ENCODE measurements at regions not wholly inside any gene's neighbourhood (a gene's known extent, or its start where the extent isn't known, plus 50 kb on each side); places are given as distances from the start of the nearest gene placed in this dataset.
A peak's percentile ranks its signal among the peaks of the same experiment; 100 is the strongest.

DNA sequence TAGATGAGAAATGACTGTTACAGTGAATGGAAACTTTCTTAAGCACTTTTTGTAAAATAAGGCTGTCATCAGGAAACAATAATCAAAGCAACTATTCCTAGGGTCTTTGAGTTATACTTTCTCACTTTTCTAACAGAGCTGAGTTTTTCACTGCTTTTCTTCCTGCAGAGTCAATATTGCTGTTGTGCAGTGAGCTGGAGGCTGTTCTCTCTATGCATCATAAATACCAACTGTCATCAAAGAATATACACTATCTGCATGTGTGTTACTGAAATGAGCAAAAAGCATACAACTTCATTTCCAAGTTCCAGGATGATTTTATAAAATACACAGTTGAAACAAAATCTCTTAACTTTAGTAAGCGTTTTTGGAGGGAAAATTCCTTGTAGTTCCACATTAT, 110.4 kb upstream of the CPSF6 start:
- DNase-seq (ENCODE audit: low read depth in 2 of 2), result no peak

DNA sequence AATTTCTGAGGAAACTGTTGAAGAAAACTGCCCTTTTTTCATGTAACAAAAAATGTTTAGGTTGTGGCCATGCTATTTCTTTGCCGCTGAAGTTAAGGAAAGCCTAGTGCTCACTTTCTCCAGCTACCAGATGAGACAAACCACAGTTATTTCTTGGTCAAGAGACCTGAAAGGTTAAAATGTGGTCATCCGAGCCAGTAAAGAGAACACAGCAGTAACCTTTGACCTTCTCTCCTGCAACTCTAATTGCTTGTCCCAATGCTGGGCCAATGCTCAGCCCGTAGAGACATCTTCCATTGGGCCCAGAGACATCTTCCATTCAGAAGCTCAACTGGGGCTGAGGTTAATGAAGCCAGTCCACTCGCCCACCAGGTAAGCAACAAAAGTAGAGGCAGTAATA, 109.8 kb upstream of the CPSF6 start:
- DNase-seq (ENCODE audit: low read depth in 2 of 2), result no peak

DNA sequence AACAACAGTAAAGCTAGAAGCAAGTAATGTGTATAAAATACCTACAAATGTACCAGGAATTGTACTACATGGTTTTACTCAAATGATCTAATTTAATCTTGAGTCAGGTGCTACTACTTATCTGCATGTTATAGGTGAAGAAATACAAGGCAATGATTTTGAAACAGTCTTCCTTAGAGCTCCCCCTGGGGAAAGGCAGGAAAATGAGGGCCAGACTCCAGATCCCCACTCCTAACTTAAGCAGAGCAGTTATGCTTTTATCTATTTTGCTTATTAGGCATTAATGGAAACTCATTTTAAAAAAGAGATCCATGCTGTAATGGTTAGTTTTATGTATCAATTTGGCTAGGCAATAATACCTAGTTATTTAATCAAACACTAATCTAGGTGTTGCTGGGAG, 109.3 kb upstream of the CPSF6 start:
- DNase-seq (ENCODE audit: low read depth in 2 of 2), result no peak

DNA sequence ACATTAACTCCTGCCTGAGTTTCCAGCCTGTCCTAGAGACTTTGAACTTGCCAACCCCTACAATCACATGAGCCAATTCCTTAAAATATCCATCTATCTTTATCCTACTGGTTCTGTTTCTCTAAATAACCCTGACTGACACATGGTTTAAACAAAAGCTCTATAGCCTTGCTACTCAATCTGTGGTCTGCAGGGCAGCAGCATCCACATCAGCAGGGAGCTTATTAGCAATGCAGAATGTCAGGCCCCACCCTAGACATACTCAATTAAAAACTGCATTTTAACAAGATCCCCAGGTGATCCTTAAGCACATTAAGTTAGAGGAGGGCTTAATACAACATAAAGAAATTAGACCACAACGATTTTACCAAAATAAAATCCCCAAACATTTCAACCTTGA, 108.3 kb upstream of the CPSF6 start:
- no peak for DNase-seq (ENCODE audit: low read depth in 2 of 2)

DNA sequence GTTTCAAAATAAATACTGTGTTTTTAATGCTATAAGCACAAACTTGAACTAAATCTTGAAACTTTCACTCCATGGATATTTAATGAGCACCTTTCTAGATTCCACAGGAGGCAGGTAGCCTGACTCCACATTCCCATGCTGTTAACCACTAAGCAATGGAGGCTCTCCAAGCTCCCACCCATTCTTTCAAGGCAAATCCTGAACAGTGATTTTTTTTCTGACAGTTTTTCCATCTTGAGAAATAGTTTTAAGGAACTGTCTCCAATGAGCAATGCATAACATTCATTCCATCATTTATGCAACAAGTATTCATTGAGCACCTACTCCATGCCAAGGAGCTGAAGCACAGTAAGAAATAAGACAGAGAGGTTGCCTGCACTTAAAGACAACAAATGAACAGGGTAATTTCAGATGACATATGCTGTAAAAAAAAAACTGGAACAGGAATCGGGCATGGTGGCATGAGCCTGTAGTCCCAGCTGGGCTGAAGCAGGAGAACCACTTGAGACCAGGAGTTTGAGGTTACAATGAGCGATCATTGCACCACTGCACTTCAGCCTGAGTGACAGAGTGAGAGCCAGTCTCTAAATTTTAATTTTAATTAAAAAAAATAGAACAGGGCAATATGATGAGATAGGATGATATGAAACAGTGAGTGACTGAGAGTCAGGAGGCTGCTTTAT, 102.3 kb upstream of the CPSF6 start:
- no peak for DNase-seq (ENCODE audit: low read depth in 2 of 2)

DNA sequence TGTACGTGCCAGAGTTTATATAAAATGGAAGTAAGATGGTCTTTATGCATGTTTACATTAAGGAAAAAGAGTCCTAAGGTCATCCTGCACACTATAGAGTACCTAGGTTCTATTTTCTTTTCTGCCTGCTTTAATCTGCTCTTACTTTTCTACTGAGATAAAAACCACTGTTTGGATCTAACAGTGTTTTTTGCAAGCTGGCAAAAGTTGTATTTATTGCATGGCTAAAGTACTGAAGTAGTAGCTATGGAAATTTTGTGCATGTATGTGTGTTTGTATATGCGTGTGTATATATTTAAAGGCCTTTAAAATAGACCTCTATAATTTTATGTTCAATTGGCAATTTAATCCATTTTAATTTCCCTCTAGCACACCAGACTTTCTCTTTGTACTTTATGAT, 98.3 kb upstream of the CPSF6 start:
- no peak for DNase-seq (ENCODE audit: low read depth in 2 of 2)

DNA sequence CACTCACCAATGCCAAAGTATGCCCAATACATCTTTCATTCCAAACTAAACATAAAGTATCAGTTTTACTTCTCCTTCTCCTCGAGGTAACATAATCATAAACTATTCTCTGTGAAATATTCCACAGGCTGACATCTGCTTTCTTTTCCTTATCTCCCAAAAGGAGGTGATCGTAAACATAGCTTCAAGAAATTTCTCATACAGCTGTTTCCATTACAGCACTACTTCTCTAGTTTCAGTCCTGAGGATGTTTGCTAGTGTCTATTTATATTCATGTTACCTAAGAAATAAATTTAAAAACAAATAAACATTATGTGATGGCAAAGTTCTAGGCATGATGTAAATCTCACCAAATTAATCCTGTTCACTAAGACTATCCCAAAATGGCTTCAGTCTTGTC, 90.1 kb upstream of the CPSF6 start:
- DNase-seq (ENCODE audit: low read depth in 2 of 2), result no peak

DNA sequence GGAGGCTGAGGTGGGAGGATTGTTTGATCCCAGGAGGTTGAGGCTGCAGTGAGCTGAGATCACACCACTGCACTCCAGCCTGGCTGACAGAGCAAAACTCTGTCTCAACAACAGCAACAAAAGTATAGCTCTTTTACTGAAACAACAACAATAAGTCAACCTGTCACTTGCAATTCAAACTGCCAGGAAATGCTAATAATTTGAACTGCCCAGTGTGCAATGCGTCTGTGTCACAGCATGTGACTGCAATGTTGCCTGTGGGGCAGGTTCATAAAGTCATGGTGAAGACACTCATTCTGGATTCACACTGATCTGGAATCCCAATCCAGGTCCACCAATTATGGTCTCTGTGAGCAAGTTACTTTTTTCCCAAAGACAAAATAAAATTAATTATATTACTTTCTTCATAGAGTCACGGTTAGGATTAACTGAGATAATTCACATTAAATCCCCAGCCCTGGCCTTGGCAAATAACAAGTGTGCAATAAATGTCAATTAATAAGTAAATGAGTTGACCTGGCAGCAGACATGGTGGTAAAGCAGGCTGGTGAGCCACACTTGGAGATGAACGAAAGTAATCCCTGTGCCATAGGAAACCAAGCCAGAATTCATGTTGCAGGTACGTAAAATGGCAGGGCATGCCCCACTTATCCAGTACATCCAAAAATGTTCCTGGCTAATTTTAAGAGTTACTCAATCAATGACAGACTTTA, 89.1 kb upstream of the CPSF6 start:
- no peak for DNase-seq (ENCODE audit: low read depth in 2 of 2)

DNA sequence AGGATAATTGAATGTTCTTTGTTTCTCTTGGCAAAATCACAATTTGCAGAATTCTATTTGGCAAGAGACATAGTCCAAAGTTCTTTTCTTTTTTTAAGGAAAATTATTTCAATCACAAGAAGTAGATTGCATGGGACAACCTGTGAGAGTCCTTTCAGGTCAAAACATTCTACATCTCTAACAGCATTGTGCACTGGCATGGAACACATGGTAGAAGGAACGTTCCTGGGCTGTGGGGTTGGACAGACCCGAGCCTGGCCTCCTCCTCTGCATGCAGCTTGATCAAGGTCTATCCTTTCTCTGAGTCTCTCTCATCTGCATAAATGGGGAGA, 88.6 kb upstream of the CPSF6 start:
- no peak for DNase-seq (ENCODE audit: low read depth in 2 of 2)

DNA sequence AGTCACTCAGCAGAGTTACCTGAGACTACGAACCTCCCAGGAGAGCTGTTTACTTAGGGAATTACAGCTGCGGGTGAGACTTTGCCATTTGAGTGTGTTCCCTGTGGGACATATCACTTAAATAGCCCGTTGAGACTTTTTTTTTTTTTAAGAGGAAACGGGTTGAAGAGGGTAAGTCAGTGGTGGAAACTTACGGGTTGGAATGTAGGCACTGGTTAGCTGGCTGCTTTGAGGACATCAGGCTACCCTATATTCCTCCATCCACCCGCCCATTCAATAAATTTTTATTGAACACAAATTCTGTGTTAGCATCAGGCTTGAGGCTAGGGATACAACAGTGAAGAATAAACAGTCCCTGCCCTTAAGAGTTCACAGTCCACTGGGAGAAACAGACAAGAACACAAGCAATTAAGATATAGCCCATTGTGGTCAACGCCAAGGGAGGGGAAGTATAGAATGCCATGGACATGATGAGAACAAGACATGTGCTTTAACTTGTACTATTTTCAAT, 88.1 kb upstream of the CPSF6 start:
- DNase-seq (ENCODE audit: low read depth in 2 of 2), result no peak

DNA sequence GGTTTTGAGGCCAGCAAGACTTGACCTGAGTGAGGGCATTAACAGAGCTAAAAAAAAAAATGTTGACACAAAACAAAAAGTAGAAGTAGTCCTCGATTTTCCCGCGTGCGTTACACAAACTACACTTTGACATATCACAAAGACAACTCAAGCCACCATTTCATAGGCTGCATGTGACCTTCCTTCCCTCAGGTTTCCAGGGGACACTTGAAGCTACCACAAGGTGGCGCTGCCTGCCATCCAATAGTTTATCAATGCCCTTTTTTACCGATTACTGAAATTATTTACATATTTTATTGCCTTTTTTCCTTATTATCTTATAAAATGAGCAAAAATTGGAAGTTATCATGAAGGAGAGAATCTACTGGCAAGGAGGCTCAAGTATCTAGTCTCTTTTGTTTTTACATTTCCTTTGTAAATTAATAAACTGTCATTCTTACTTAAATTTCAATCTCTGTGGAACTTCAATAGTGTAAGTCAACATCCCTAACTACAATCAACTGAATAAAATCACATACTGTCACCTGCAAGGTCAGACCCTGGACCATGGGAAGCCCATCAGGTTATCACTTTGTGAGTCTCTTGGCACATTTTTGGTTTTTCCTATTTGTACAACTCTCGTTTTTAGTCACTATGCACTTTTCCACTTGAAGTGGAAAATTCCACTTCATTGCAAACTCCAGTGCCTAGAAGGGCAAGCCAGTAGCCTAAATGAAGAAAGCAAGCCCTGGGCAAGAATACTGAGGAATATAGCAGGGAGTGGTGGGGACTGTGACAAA, 84.6 kb upstream of the CPSF6 start:
- peak; percentile 69 to 81 for DNase-seq (ENCODE audit: low read depth in 2 of 2)

DNA sequence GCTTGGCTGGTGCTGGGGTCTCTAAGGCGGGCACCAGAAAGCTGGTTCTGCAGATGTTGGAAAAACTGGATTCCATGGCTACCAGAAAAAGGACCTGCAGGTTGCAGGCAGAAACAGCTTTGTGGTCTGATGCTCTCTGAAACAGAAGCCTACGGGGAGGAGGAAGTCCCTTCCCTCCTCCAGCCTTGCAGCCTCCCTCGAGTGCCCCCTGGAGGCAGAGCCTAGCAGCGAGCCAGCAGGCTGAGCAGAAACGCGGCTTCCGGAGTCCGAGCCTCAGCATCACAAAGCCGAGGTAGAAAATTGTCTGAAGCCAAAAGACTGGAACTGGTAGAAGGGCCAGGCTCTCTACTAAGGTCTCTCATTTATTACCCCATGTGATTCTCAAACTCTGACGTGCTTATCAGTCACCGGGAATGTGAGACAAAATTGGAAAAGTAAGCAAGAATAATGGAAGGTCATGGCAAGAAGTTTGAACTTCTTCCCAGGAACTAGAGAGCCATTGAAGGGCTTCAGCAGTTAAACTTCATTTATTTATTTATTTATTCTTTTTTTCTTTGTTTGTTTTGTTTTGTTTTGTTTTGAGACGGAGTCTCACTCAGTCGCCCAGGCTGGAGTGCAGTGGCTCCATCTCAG, 82.2 kb upstream of the CPSF6 start:
- peak; percentile 41 to 64 for DNase-seq (ENCODE audit: low read depth in 2 of 2)

DNA sequence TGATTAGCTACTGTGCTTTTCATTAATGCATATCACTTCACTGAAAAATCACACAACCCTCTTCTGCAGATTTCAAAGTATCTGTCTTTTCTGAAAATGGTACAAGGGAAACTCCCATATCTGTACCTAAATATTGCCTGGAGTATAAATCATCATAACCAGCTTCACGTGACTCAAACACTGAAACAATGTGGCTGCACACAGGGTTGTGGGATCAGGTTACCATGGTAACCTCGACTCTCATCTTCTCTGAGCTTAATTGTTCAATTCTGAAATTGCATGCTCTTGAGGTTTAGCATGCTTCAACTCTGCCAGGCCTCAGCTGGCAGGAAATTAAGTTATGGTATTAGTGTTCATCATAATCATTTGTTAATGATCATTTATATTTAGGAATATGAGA, 77.5 kb upstream of the CPSF6 start:
- DNase-seq (ENCODE audit: low read depth in 2 of 2), result no peak

DNA sequence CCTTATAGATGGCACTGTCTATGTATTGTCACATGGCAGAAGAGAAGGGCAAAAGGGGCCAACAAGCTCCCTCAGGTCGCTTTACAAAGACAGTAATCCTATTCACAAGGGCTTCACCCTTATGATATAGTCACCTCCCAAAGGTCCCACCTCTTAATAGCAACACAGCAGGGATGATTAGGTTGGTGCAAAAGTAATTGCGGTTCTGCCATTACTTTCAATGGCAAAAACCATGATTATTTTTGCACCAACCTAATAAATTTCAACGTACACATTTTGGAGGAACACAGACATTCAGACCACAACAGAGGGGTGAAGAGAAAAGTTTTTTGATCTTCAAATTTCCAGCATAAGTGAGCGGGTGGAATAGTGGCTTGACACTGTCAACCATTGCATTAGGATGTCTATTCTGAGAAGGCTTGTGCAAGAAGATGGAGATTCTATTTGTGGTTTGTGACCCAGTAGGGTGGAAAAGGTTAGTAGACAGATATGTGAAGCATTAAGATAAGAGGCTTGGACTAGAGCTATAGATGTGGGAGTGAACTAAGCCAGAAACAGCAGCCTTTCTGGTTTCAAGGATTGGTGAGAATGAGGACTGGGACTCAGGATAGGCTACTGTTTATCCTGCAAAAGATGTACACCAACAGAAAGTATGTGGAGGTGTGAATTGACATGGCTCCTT, 75.5 kb upstream of the CPSF6 start:
- DNase-seq (ENCODE audit: low read depth in 2 of 2), result no peak

DNA sequence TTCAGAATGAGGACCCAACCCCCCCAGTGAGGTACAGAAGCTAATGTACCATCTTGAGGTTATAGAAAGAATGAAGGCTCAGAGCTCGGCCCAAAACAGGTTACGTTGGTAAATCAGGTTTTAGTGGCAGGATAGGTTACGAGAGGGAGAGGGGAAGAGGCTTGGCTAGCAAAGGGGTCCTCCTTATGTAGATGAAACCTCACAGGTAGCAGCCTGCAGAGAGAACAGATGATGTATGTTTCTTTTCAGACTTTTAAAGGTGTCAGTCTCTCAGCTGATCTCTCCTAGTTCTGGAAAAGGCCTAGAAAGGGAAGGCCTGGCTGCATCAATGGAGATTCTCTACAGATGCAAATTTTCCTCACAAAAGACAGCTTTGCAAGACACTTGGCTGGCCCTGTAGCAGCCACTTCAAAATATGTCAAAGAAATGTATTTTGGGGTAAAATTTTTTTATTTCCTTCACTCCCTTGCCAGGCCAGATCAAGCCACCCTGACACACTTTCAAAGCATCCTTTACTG, 71.7 kb upstream of the CPSF6 start:
- DNase-seq (ENCODE audit: low read depth in 2 of 2), result no peak

DNA sequence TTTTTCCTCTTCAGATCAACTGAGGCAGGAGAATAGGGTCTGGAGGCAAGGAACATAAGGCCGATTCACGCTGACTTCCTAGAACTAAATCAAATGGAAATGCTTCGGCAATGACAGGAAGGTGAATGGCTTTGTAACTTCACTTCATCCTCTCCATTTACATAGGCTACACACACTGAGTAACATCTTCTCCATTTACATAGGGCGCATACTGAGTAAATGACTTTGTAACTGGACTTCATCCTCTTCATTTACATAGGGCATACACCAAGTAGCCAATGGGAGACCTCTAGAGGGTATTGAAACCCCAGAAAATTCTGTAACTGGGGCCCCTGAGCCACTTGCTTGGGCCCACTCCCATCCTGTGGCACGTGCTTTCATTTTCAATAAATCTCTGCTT, 71.0 kb upstream of the CPSF6 start:
- no peak for DNase-seq (ENCODE audit: low read depth in 2 of 2)

DNA sequence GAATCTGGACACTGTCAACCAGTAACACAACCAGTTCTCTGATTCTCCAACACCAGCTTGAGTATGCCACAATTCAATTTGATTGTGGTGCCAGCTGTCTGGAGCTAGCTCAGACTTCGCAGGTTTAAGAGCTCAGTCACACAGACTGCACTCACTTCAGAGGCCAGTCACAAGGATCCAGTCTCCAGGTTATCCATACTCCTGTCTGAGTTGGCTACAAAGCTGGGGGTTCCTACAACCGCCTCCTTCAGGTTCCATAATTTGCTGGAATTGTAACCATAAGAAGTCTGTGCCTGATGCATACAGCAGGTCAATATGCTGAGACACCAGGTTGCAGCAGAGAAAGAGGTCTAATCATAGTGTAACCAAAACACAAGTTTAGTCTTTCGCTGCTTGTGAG, 70.5 kb upstream of the CPSF6 start:
- DNase-seq (ENCODE audit: low read depth in 2 of 2), result no peak

DNA sequence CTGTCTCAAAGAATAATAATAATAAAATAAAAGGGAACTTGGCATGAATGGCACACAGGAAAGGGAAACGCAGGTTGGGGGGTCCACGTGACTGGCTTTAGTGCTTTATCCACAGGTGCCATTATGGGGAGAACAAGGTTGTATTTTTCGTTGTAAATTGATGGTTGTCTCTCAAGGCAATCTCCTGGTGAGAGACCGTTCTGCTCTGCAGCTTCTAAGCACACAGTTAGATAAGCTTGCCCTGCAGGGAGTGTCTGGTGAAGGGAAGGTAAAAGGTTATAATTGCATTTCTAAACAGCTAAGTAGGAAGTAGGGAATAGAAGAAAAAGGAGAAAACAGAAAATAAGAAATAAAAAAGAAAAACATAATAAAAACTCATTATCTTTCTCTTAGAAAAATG, 69.1 kb upstream of the CPSF6 start:
- no peak for DNase-seq (ENCODE audit: low read depth in 2 of 2)

DNA sequence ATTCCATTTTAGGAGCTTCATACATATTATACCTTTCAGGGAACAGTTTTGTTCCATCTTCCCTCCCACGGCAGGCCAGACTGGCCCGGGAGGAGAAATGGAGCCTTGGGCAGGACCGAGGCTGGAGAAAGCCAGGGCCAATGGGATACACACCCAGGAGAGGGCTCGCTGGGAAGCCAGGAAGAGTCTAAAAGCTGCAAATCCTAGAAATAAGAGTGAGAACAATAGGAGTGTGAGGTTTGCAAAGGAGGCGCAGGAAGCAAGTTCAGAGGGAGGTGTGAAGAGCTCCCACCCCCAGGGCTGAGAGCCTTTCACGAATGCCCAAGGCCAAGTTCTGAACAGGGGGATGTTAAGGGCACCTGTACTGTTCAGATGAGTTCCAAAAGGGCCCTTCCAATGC, 67.5 kb upstream of the CPSF6 start:
- no peak for DNase-seq (ENCODE audit: low read depth in 2 of 2)

DNA sequence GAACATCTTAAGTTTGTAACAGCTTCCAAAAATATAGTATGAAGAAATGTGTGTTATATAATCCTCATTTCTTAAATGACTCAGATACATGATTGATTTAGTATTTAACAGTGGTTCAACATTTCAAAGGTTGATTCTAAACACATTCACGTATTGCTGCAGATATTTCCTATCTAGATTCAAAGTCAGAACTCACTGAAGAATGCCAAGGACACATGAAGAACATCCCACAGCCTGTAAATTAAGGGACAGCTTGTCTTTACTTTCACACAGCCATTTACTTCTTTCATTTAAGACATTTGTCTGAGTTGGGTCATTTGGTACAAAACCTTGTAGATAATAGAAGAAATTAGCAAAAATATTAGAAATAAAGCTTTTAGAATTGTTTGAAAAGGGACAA, 66.9 kb upstream of the CPSF6 start:
- no peak for DNase-seq (ENCODE audit: low read depth in 2 of 2)

DNA sequence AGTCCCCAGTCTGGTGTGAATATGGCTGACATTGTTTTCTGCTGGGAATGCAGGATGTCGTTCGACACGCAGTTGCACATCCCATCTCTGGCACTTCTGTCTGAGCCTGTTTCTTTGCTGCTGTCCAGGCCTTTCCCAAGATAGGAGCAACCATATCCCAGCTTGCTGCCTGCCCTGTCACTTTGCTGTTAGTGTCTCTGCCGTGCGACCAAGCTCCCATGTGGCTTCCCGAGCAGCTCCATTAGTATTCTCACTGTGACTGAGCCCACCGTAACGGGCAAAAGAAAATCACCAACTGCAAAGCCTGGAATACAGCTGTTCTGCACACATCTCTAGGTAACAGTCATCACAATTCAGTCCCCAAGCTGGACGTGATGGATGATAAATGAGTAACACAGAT, 66.0 kb upstream of the CPSF6 start:
- DNase-seq (ENCODE audit: low read depth in 2 of 2), result no peak

DNA sequence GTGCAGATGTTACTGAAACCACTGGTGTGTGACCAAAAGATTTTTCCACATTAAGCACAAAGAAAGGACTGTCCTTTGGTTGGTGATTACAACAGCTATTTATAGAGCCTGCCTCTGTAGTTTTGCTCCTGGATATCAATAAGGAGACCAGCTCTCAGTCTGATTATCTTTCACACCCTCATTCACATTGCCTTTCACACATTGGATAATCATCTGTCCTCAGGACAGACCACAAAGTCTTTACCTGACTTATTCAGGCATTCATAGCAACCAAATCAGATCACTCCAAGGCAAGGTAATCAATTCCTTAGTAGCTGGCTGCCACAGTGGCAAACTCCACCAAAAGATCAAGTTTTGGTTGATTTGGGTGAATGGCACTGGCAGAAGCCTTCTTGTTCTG, 59.6 kb upstream of the CPSF6 start:
- DNase-seq (ENCODE audit: low read depth in 2 of 2), result no peak
